Esophagus squamous epithelium (tissue), 4 donors: ENCODE measurements at regions not wholly inside any gene's neighbourhood (a gene's known extent, or its start where the extent isn't known, plus 50 kb on each side); places are given as distances from the start of the nearest gene placed in this dataset.

Experiments
- CTCF ChIP-seq, 6 experiments: fragments of 450-650 bp in 4 of 6; fragments of 200-600 bp in 2 of 6; sonication (generic) in 2 of 6; IDR thresholded peaks; one replicate each; pipeline ENCODE4 v1.5.1; 2016 to 2019; ENCODE audit warnings: antibody characterized with exemption in 6 of 6, mild to moderate bottlenecking in 4 of 6, moderate library complexity in 4 of 6
- POLR2A ChIP-seq, 4 donors: fragments of 450-650 bp; IDR thresholded peaks; one replicate each; pipeline ENCODE4 v1.6.1; 2017; ENCODE audit warnings: antibody characterized with exemption in 4 of 4, mild to moderate bottlenecking in 4 of 4, moderate library complexity in 3 of 4

- TF ChIP-seq CTCF (IDR thresholded peaks at IDR 0.05) (no peak), POLR2A (IDR thresholded peaks at IDR 0.05) (no peak)
Observed at GRCh38 chr1:208524376-208524775, 280.2 kb upstream of the PLXNA2 start.
